ENCODE measurements at regions not wholly inside any gene's neighbourhood (a gene's known extent, or its start where the extent isn't known, plus 50 kb on each side); places are given as distances from the start of the nearest gene placed in this dataset.

DNA sequence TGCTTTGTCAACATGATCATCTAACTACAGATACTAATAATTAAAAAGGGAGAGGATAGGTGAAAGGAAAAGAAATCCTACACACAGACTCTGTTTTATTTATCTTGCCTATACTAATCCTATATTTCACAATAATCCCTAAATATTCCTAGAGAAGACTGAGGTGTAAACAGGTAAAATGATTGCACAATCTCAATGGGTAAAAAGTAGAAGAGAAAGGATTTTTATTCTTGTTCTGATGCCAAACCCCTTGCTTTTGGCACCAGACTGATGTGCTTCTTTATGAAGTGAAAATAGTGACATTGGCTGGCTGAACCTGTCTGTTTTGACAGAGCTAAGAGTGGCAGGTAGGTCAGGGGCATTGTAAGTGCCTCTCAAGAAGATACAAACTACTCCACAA lies 101.9 kb upstream of the ZPLD1 start:
- Histone ChIP-seq H3K27me3 (ENCODE audit: control insufficient read depth in 2 of 2, insufficient read depth in 2 of 2, low read length in 2 of 2) (no peaks in the 10 kb centered on the region), H3K4me1 (ENCODE audit: control insufficient read depth in 1 of 2, insufficient read depth in 2 of 2, low read length in 2 of 2) (no peaks in the 10 kb centered on the region), H3K9me3 (replicated peaks in 1 of 2; ENCODE audit: control insufficient read depth in 1 of 2, insufficient read depth in 1 of 2, low read length in 2 of 2) (no peaks in the 10 kb centered on the region), H3K79me2 (ENCODE audit: insufficient read depth, low read length) (no peaks in the 10 kb centered on the region), H4K20me1 (ENCODE audit: insufficient read depth, low read length) (no peaks in the 10 kb centered on the region), H2AFZ (ENCODE audit: insufficient read depth, low read depth, low read length, poor library complexity, severe bottlenecking) (no peak overlapping the region), H3K9ac (ENCODE audit: insufficient read depth, low read length, poor library complexity, severe bottlenecking) (no peak overlapping the region), H3K4me3 (replicated peaks in 1 of 3; ENCODE audit: low read depth in 2 of 3, low read length in 3 of 3) (no peak overlapping the region), H3K27ac (ENCODE audit: low read depth in 1 of 2, low read length in 2 of 2) (no peak overlapping the region), H3K4me2 (replicated peaks; ENCODE audit: extremely low read depth, low read length, poor library complexity, severe bottlenecking) (no peak overlapping the region), H3K36me3 (replicated peaks in 1 of 2; ENCODE audit: control insufficient read depth in 1 of 2, insufficient read depth in 2 of 2, low read length in 2 of 2) (no peaks in the 10 kb centered on the region)
- intact Hi-C loops (cut with micrococcal nuclease), result no loop called here
- Mint-ChIP-seq H3K9me3 (no peaks in the 10 kb centered on the region), H3K27ac (no peak overlapping the region), H3K4me3 (no peak overlapping the region), H3K27me3 (ENCODE audit: low read depth in 3 of 3) (peaks cover 0 to 2% (median 0%) of the 10 kb centered on the region in 3 donors), H3K36me3 (no peaks in the 10 kb centered on the region), H3K4me1 (no peaks in the 10 kb centered on the region)
- no peak for DNase-seq
- TF ChIP-seq, protein P1, sequence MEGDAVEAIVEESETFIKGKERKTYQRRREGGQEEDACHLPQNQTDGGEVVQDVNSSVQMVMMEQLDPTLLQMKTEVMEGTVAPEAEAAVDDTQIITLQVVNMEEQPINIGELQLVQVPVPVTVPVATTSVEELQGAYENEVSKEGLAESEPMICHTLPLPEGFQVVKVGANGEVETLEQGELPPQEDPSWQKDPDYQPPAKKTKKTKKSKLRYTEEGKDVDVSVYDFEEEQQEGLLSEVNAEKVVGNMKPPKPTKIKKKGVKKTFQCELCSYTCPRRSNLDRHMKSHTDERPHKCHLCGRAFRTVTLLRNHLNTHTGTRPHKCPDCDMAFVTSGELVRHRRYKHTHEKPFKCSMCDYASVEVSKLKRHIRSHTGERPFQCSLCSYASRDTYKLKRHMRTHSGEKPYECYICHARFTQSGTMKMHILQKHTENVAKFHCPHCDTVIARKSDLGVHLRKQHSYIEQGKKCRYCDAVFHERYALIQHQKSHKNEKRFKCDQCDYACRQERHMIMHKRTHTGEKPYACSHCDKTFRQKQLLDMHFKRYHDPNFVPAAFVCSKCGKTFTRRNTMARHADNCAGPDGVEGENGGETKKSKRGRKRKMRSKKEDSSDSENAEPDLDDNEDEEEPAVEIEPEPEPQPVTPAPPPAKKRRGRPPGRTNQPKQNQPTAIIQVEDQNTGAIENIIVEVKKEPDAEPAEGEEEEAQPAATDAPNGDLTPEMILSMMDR (IDR thresholded peaks at IDR 0.05), result no peak

GRCh38 chr3:102336130-102336529 lies 98.7 kb upstream of the ZPLD1 start:
- no peak overlapping the region for H3K9ac ChIP-seq (ENCODE audit: insufficient read depth, low read length, poor library complexity, severe bottlenecking)
- H3K9me3 ChIP-seq (replicated peaks in 1 of 2; ENCODE audit: control insufficient read depth in 1 of 2, insufficient read depth in 1 of 2, low read length in 2 of 2), result no peaks in the 10 kb centered on the region
- H3K9me3 Mint-ChIP-seq, result peaks cover 0 to 4% (median 0%) of the 10 kb centered on the region in 7 donors
- no peak overlapping the region for H3K27ac Mint-ChIP-seq
- no peak overlapping the region for H3K4me3 Mint-ChIP-seq
- no peaks in the 10 kb centered on the region for H3K4me1 Mint-ChIP-seq
- DNase-seq, result no peak
- no peaks in the 10 kb centered on the region for H3K27me3 ChIP-seq (ENCODE audit: control insufficient read depth in 2 of 2, insufficient read depth in 2 of 2, low read length in 2 of 2)
- no peak overlapping the region for H2AFZ ChIP-seq (ENCODE audit: insufficient read depth, low read depth, low read length, poor library complexity, severe bottlenecking)
- no peak overlapping the region for H3K4me3 ChIP-seq (replicated peaks in 1 of 3; ENCODE audit: low read depth in 2 of 3, low read length in 3 of 3)
- no CpG with 5 or more reads among the region's 3 CpGs for WGBS (ENCODE audit: insufficient coverage)
- no peak overlapping the region for H3K4me2 ChIP-seq (replicated peaks; ENCODE audit: extremely low read depth, low read length, poor library complexity, severe bottlenecking)
- H3K79me2 ChIP-seq (ENCODE audit: insufficient read depth, low read length), result no peaks in the 10 kb centered on the region
- intact Hi-C loops (cut with micrococcal nuclease), result no loop called here
- H3K27me3 Mint-ChIP-seq (ENCODE audit: low read depth in 3 of 3), result peaks cover 0 to 4% (median 4%) of the 10 kb centered on the region in 3 donors
- no peak overlapping the region for H3K27ac ChIP-seq (ENCODE audit: low read depth in 1 of 2, low read length in 2 of 2)
- no peaks in the 10 kb centered on the region for H3K36me3 ChIP-seq (replicated peaks in 1 of 2; ENCODE audit: control insufficient read depth in 1 of 2, insufficient read depth in 2 of 2, low read length in 2 of 2)
- no peaks in the 10 kb centered on the region for H3K36me3 Mint-ChIP-seq
- H4K20me1 ChIP-seq (ENCODE audit: insufficient read depth, low read length), result no peaks in the 10 kb centered on the region
- H3K4me1 ChIP-seq (ENCODE audit: control insufficient read depth in 1 of 2, insufficient read depth in 2 of 2, low read length in 2 of 2), result no peaks in the 10 kb centered on the region
- TF ChIP-seq, protein P1 (IDR thresholded peaks at IDR 0.05), result no peak
